Cardiac septum (tissue), 1 donor: ENCODE measurements at regions not wholly inside any gene's neighbourhood (a gene's known extent, or its start where the extent isn't known, plus 50 kb on each side); places are given as distances from the start of the nearest gene placed in this dataset.
"Not testable (repeated sequence)": the region's sequence is repeated elsewhere in the genome, so short reads cannot be mapped to it uniquely, and the experiment has no call there.

Experiments used
- DNase-seq: peaks from one replicate; pipeline ENCODE4 v3.0.0-alpha.2; 2020; ENCODE audit warnings: low spot score
- intact Hi-C: fragments of 100-400 bp; cut with DNase I; formaldehyde crosslinking; loops from one replicate; pipeline ENCODE4 v1.14.0; 2022
- donor health status: DM: no; HTN: no; CAD: no.

GRCh38 chr6:113254194-113254593 lies 603.0 kb upstream of the MARCKS start:
- intact Hi-C loops, result not testable (repeated sequence)

DNA sequence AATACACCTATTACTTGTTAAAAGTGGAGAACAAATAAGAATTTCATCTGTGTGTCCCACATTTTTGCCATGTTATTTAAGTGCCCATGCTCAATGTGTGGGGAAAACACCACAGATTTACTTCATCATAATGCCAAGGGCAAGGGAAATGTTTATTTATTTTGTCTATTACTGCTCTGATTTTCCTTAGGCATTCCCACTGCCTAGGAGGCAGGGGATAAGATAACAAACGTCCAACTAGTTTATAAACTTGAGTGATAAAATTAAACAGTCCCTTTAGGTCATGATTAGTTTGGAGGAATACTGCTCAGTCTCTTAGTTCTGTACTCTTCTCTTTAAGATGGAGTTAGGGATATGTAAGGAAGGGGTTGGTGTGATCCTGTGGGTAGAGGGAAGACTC lies 598.4 kb upstream of the MARCKS start:
- no peak for DNase-seq
- intact Hi-C loops, result no loop called here

More at GRCh38 chr6:113254194-113254593, 603.0 kb upstream of the MARCKS start:
- DNase-seq, result not testable (repeated sequence)

- intact Hi-C loops, result no loop called here
- no peak for DNase-seq
These were observed 585.7 kb upstream of the MARCKS start for GRCh38 chr6:113271437-113271836.

- no peak for DNase-seq
- intact Hi-C loops, result no loop called here
These were observed 580.5 kb upstream of the MARCKS start for GRCh38 chr6:113276601-113277000.

DNA sequence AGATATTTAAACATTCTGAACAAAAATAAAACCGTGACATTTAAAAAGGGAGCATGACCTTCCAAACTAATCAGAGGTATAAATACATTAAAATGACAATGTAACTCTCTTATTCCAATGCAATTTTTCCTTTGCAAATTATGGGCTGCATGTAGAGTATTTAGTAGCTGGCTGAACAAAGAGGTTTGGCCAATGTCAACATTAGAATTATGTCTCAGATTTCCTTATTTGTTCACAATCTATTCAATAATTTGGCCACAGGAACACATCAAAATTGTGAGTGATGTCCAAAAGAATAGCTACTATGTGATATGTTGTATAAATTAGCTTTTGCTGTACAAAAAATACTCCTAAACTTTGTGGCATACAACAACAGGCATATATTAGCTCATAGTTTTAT lies 580.0 kb upstream of the MARCKS start:
- intact Hi-C loops, result no loop called here
- DNase-seq, result no peak

- DNase-seq, result no peak
- intact Hi-C loops, result no loop called here
These were observed 576.1 kb upstream of the MARCKS start for GRCh38 chr6:113281014-113281413.

DNA sequence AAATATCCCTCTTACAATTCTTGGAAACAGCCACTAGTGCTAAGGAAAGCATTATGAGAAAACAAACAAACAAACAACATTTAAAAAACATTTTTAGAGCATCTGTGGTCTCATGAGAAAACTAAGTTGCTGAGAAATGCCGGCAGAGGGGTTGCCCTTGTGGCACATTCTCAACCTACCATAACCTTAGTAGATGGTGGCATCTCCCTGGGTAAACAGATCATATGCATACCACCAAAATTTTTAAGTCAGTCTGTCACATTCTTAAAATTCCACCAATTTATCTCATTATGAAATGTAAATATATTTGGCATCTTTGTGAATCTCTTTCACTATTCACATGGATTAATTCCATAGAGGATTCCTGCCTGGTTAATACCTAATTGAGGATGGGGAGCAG lies 575.7 kb upstream of the MARCKS start:
- DNase-seq, result no peak

DNA sequence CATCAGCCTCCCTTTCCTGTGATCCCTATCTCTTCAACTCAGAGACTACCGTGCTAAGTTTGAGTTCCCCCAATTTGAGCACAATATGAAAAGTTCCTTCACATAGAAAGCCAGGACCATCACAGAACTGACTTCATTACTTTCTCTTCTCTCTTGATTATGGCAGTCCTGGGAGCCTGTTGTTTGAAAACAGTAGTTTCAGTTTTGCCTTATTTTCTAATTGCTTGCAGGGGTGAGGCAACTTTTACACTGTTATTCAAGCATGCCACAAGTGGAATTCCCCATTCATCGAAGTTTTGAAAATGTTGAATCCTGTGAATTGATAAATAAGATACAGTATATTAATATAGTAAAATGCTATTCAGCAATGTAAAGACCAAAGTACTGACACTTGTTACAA lies 569.7 kb upstream of the MARCKS start:
- intact Hi-C loops, result no loop called here
- no peak for DNase-seq

More for the DNA sequence above, 575.7 kb upstream of the MARCKS start:
- intact Hi-C loops, result no loop called here

GRCh38 chr6:113288409-113288808 lies 568.7 kb upstream of the MARCKS start:
- intact Hi-C loops, result no loop called here
- DNase-seq, result no peak

GRCh38 chr6:113289166-113289565 lies 568.0 kb upstream of the MARCKS start:
- no peak for DNase-seq
- intact Hi-C loops, result no loop called here

DNA sequence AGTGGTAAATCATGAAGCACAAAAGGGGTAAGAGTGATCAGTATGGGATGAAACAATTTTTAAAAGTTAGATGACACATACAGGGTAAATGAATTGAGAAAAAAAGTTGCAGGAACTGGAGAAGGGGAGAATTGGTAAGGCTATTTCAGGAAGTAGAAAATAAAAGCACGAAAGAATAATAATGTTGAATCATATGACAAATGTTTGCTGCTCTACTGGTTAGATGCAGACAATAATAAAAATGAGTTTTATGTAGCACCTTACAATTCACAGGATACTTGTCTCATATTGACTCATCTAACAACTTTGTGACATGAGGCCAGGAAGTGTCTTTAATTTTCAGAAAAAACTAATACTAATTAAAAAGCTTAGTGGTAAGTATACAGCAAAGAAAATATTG lies 566.5 kb upstream of the MARCKS start:
- DNase-seq, result no peak
- intact Hi-C loops, result no loop called here

- no peak for DNase-seq
- intact Hi-C loops, result no loop called here
These were observed 565.2 kb upstream of the MARCKS start for GRCh38 chr6:113291751-113292445.

GRCh38 chr6:113292646-113293422 lies 564.3 kb upstream of the MARCKS start:
- intact Hi-C loops, result no loop called here
- no peak for DNase-seq

DNA sequence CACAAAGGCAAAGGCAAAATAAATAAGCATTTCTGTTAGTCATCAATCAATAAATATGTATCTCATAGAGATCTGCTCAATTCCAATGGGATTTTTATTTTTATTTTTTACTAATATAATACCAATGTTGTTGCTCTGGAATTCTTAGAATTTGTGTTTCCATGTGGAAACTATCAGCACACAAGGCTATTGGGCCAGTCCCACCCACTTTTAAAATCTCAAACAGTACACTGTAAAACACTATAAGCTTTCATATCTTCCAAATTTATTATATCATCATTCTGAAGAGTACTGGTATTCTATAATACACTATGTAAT lies 563.8 kb upstream of the MARCKS start:
- no peak for DNase-seq
- intact Hi-C loops, result no loop called here

DNA sequence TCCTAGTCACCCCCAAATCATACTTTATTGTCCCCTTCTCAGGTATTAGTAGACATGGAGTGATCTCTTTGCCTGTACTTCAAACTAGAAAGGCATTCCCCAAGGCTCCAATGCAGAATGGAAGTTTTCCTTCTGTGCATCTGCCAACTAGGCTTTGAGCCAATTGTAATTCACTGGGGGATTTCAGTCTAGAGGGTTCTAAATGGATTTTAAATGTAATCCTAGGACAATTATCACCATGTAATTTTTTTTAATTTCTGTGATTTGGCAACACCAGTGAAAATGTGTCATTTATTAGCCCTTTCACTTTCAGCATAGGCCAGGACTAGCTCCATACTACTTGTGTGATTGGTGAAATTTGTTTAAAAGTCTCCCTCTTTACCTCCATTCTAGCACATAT lies 557.6 kb upstream of the MARCKS start:
- intact Hi-C loops, result no loop called here
- no peak for DNase-seq

GRCh38 chr6:113301651-113302050 lies 555.5 kb upstream of the MARCKS start:
- intact Hi-C loops, result no loop called here
- DNase-seq, result no peak

DNA sequence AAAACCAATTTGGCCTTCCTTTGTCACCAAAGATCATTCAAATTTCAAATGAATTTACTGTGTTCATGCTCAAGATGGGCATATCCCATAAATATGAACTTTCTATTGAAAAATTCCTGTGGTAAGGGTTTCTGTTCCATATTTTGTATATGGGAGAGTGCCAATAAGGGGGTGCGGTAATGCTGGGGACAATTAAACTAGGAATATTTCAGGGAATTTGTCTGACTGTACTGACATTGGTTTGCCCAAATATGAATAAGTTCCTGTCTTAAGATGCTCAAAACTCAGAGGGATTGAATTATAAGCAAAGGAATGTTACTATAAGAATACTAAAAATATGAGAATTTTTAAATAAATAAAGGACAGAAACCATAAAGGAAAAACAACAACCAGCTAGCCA lies 553.0 kb upstream of the MARCKS start:
- intact Hi-C loops, result no loop called here
- DNase-seq, result no peak

- intact Hi-C loops, result no loop called here
- no peak for DNase-seq
These were observed 550.5 kb upstream of the MARCKS start for GRCh38 chr6:113306552-113307145.

DNA sequence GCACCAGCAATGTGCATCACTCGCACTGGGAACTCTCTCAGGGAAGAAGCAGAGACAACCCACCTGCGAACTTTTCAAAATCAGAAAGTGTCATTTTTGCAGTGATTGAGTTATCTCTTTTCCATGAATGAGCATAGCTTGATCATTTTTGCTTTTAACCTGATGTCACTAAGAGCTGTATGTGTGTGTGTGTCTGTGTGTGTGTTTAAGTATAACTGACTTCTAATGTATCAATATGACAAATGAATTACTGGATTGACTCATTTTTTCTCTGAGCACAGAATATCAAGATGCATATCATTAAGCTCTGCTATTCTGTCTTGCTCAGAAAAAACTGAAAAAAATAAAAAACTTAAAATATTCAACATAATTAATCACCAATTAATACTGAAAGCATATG lies 548.9 kb upstream of the MARCKS start:
- intact Hi-C loops, result no loop called here
- no peak for DNase-seq

DNA sequence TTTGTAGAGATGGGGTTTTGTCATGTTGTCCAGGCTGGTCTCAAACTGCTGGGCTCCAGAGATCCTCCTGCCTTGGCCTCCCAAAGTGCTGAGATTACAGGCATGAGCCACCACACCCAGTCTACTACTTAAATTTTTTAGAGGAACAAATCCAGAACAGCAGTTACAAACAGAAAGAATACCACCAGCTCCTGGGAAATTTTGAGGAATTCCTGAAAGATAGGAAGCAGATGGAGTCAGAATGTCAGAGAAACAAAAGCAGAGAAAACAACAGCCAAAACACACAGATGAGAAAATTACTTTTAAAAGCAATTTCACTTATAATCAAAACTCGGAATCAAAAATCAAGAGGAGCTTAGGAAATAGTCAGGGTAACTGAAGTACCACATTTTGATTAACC lies 543.3 kb upstream of the MARCKS start:
- intact Hi-C loops, result no loop called here
- DNase-seq, result no peak

DNA sequence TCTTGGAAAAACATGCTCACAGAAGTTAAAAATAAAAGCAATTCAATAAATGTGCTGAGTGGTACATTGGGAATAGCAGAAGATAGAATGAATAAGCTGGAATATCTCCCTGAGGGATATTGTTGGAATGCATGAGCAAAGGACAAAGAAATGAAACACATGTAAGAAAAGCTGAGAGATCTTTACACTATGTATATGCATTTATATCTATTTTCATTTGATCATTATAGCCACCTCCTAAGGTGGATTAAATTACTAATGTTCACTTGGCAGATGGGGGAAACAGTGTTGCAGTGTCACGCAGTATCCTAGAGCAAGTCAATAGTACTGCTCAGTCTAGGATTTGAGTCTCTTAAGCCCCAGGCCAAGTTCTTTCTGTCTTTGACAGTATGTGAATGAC lies 542.0 kb upstream of the MARCKS start:
- no peak for DNase-seq
- intact Hi-C loops, result no loop called here
